ENCODE measurements at regions not wholly inside any gene's neighbourhood (a gene's known extent, or its start where the extent isn't known, plus 50 kb on each side); places are given as distances from the start of the nearest gene placed in this dataset.
"Not testable (repeated sequence)": the region's sequence is repeated elsewhere in the genome, so short reads cannot be mapped to it uniquely, and the experiment has no call there.

DNA sequence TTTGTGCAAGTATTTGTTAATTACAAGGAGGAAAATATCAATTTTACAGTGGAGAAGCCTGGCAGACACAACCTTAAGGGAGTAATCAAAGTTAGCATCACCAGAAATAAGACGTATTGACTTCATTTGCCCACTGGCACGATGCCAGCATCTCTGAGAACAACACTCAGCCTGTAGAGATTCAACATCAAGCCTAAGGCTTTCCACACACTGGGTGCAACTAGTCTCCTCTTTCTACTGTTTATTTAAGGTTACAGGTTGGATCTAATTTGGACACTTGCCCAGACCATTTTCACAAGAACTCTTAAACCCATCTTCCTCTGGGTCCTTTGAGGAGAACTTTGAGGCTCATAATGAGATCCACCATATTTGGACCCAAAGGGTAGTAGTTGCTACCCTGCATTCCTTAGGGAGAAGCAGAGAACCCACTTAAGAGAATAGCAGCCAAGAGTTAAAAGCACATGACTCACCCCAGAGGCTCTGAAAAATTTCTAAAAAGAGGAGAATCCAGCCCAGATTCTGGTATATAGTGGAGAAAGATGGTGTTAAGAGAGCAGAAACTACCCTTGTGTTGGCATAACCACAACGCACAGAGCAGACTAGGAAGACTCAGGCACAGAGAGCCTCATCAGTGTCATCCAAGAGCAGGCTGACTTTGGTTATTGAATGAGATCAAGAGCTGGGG is 97.3 kb downstream of the CCDC71L start:
- DNase-seq (ENCODE audit: low spot score in 2 of 2) (no peak), FAIRE-seq (no peak)

DNA sequence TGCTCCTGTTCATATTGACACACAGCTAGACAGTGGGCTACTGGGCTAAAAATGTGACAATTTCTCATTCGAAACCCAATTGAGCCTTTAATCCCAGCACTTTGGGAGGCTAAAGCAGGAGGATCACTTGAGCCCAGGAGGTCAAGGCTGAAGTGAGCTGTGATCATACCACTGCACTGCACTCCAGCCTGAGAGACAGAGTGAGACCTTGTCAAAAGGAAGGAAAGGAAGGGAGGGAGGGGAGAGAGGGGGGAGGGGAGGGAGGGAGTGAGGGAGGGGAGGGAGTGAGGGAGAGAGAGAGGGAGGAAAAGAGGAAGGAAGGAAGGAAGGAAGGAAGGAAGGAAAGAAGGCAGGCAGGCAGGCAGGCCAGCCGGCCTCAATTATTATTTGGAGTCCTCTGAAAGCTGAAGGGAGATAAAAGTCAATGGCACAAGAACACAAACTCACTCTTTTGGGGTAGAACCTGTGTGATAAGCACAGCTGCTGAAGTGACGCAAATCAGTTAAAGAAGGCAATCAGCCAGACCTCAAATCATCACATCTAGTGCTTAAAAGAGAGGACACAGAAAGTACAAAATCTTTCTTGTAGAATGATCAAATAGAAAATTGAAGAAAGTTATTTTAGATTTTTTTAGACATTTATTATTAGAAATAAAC is 98.1 kb downstream of the CCDC71L start:
- no peak for FAIRE-seq
- DNase-seq (ENCODE audit: low spot score in 2 of 2): no peak

DNA sequence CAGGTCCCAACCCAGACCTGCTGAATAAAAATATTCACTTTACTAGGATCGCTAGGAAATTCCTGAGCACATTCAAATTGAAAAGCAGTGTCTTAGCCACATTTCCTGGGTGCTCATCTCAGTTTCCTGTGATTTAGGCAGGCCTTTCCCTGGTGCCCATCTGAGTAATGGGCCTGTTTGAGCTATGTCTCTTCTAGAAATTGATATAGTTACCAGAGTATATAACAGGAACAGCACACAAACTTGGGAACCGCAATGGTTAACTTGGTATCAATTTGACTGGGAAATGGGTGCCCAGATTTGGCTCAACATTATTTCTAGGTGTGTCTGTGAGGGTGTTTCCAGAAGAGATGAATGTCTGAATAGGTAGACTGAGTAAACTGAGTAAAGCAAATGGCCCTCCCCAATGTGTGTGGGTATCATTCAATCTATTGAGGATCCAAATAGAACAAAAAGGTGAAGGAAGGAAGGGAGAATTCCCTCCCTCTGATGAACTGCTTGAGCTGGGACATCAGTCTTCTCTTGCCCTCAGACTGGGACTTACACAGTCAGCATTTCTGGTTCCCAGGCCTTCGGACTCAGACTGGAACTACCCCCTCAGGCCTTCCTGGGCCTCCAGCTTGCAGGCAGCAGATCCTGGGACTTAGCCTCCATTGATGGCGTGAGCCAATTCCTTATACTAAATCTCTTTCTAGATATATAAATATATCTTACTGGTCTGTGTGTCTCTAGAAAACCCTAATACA is 99.1 kb downstream of the CCDC71L start:
- DNase-seq (ENCODE audit: low spot score in 2 of 2) (no peak), FAIRE-seq (no peak)

DNA sequence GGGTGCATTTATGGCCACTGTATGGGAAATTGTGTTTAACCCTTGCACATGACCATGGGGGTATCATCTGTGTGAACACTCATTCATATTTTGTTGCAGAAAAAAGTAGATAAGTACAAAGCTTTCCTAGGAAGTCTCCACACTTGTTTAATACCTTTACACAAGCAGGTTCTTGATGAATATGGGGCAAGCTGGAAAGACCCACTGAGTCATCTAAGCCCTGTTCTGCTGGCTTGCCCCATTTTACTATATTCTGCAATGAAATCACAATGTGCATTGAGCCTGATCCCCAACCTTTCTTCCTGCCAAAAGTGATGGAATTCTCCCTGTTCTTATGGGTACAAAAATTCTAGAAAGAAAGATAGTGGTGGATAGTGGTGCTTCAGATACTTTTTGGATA is 99.8 kb downstream of the CCDC71L start:
- DNase-seq (ENCODE audit: low spot score in 2 of 2): no peak
- no peak for FAIRE-seq

DNA sequence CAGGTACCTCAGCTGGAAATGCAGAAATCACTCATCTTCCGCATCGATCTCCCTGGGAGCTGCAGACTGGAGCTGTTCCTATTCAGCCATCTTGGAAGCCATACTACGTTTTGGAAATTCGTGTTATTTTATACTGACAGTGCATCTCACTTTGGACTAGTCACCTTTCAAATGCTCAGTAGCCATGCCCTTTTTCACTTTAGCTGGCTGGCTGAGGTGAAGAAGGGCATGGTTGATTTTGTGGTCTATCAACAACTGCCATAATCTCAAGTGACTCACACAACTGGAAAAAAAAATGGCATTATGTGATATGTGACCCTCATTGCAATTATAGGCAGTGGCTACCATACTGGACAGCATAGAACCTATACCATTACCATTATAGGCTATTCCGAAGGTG is 100.5 kb downstream of the CCDC71L start:
- FAIRE-seq: no peak
- DNase-seq (ENCODE audit: low spot score in 2 of 2): no peak

DNA sequence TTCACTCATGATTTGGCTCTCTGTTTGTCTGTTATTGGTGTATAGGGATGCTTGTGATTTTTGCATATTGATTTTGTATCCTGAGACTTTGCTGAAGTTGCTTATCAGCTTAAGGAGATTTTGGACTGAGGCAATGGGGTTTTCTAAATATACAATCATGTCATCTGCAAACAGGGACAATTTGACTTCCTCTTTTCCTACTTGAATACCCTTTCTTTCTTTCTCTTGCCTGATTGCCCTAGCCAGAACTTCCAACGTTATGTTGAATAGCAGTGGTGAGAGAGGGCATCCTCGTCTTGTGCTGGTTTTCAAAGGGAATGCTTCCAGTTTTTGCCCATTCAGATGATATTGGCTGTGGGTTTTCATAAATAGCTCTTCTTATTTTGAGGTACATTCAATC is 104.7 kb downstream of the CCDC71L start:
- FAIRE-seq; DNase-seq (ENCODE audit: low spot score in 2 of 2): not testable (repeated sequence)

DNA sequence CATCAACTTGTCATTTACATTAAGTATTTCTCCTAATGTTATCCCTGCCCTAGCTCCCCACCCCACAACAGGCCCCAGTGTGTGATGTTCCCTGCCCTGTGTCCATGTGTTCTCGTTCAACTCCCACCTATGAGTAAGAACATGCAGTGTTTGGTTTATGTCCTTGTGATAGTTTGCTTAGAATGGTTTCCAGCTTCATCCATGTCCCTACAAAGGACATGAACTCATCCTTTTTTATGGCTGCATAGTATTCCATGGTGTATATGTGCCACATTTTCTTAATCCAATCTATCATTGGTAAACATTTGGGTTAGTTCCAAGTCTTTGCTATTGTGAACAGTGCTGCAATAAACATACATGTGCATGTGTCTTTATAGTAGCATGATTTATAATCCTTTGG is 106.3 kb downstream of the CCDC71L start:
- FAIRE-seq: not testable (repeated sequence)

DNA sequence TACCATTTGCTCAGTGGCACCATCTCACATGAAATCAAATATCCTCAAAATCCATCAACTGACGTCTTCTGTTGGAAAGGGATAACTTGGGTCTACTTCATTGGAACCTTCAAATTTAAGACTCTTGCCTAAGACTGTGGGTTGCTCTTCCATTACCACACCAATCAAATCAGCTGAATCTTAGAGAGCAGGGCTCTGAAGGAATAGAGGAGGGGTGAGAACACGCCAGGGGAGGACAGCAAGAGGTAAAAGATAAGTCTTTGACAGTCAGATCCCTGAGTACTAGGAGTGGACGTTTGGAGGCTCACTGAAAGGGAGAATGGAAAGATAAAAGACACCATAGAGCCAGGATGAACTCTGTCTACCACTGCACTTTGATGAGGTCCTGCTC is 107.5 kb downstream of the CCDC71L start:
- no peak for DNase-seq (ENCODE audit: low spot score in 2 of 2)
- FAIRE-seq: no peak

More for the DNA sequence above, 106.3 kb downstream of the CCDC71L start:
- not testable (repeated sequence) for DNase-seq (ENCODE audit: low spot score in 2 of 2)

DNA sequence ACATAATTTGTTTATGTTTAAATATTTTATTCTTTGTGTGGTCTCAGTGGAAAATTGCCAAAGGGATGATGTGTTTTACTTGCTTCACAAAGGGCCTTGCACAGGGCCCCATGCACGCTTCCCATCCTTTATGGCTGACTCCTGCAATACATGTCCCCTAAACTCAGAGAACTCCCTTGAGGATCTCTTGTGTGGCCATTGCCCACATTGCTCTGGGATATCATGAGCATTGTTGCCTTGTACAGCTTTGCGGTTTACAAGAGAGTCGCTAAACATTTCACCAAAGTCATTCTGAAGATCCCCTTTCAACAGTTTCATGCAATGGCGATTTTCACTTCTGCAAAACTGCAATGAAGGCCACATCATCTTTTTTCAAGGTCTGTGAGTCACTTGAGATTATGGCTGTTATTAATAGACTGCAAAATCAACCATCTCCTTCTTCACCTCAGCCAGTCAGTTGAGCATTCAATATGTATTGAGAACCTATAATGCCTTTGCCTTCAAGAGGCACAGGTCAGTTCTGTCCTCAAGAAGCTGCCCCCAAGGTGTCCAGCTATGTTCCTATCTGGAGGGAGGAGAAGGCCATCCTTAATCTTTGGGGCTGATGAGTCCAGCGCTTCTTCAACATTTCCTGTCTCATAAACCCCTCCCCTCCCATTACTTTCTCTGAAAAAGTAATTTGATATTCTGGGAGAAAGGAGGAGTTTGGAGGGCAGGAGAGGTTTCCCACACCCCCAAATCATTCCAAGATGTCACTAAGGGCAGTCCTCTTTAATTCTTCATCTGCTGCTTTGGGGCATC is 108.1 kb downstream of the CCDC71L start:
- DNase-seq (ENCODE audit: low spot score in 2 of 2): no peak
- no peak for FAIRE-seq

DNA sequence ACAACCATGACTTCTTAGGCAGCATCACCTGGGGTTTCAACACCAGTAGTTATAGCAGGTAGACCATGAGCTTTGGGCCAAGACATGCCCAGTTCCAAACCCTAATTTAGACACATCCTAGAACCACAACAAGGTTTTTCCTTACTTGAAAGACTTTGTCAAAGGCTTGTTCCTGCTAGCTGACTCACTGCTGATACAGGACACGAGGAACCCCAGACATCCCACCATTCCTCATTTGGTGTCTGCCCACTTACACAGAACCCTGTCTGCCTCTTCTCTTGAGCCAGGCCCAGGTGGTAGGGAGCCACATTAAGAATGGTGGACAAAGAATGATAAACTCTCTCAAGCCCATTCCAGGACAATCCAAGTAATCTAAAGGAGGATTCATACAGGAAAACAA is 109.0 kb downstream of the CCDC71L start:
- no peak for DNase-seq (ENCODE audit: low spot score in 2 of 2)
- no peak for FAIRE-seq

DNA sequence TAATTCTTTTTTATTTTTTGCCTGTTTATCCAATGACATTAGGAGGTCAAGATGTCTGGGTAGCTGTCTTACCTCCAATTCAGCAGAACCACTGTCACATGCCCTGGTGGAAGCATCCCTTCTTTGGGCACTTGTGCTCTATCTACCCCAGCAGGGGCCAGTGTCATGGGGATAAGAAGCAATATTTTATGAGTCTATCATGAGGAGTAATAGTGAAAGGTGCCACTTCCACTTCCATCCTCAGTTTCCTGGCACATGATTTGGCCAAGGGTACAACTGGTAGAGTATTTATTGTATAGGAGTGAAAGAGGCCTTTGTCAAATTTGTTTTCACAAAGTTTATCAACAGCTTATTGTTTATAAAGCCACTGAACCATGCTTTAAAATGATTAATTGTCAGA is 112.5 kb downstream of the CCDC71L start:
- no peak for DNase-seq (ENCODE audit: low spot score in 2 of 2)
- FAIRE-seq: no peak

DNA sequence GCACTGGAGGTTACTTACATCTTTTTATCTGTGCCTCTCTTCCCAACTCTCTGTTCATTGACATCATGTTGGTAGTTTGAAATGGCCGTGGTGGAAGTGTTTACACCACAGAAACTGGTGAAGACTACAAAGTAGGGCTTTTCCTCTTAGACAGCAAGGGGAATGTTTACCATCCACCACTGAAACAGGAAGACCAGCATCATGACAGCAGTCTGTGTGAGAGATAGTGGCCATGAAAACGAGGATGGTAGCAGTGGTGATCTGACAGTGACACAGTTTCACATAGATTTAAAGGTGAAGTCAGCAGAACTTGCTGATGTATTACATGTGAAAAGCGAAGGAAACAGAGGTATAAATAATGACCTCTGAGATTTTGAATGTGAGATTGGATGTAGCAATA is 115.7 kb downstream of the CCDC71L start:
- FAIRE-seq (no peak), DNase-seq (ENCODE audit: low spot score in 2 of 2) (no peak)

DNA sequence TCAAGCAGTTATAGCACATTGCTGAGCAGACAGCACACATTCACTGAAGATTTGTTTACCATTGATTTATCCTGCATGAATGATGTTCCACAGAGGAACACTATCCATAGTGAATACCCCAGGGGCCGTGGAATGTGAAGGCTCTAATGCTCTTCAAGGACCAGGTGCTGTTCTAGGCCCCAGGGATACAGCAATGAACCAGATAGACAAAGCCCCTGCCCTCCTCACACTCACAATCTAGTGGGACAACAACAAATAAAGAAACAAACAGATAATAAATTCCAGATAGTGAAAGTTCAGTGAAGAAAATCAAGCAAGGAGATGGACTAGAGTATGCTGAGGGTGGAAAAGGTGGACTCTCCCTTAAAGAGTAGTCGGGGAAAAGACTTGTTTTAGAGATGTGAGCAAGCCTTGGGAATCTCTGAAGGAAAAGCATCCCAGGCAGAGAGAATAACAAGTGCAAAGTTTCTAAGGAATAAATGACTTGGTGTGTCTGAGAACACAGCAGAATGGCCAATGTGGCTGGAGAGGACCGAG is 117.7 kb downstream of the CCDC71L start:
- FAIRE-seq: no peak
- no peak for DNase-seq (ENCODE audit: low spot score in 2 of 2)

DNA sequence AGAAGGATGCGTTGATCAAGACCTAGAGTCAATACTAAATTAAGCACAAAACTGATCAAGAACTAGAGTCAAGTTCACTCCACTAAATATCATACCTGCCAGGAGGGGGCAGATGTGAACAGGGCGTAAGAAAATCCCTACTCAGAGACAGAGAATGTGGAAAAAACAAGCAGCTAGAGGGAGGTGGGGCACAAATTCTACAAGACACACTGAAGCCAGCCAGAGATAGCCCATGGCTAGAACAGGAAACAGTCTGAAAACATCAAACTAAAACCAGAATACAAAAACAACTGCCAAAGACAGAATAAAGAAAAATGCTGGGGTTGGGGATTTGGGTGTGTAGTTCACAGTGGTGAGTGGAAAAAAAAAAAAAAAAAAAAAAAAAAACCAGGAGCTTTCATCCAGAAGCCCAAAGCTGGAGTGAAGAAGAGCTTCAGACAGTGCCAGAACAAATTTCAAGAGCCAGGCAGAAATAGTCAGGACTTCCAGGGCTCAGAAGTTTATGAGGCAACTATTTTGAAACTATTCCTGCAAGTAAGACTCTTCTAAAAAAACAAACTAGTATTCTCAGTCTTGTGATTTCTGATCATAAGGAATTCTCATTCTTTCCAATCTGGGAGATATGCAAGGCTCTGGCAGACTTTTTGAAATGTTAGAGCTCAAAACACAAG is 118.3 kb downstream of the CCDC71L start:
- DNase-seq (ENCODE audit: low spot score in 2 of 2) (no peak), FAIRE-seq (no peak)

DNA sequence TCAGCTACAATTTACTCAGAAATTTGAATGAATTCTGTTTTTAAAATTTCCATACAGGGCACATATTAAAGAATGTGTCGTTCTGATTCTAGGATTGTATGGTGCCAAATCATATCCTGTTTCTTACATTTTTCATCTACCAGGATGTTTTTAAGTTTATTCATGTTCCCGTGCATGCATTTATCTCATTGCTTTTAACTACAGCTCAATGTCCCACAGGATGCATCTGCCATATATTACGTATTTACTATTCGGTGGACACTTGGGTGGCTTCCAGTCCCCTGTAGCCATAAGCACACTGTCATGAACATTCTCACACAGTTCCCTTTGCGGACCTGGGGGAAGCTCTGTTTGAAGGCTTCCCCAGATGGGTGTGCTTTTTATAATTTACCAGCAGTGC is 122.3 kb downstream of the CCDC71L start:
- no peak for FAIRE-seq

DNA sequence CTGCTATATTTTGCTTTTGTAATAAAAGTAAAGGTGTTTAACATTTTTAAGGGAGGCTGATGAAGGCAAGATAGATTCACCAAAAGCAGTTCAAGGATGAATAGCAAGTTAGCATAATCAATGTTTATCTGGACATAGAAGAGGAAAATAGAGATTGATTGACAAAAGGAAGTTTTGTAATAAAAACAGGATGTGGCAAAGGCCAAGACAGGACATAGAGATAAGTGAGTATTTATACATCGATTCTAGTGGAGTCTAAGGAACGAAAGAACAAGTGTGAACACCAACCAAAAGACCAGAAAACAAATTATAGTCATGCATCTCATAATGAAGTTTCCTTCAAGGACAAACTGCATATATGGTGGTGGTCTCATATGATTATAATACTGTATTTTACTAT is 123.8 kb downstream of the CCDC71L start:
- FAIRE-seq (no peak), DNase-seq (ENCODE audit: low spot score in 2 of 2) (no peak)

More for the DNA sequence above, 122.3 kb downstream of the CCDC71L start:
- DNase-seq (ENCODE audit: low spot score in 2 of 2): no peak

DNA sequence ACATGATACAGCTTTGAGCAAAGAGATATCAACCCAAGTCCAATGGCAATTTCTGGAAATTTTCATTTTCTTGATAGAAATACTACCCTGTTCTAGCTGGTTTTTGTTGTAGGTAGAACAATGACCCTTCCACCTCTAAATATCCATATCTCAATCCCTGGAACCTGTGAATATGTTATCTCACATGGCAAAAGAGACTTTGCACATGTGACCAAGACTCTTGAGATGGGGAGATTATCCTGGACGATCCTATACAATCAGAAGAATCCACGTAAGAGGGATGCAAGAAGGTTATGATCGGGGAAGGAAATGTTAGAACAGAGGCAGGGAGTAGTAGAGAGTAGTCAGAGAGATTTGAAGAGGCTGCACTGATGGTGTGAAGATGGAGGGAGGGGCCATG is 124.9 kb downstream of the CCDC71L start:
- DNase-seq (ENCODE audit: low spot score in 2 of 2) (no peak), FAIRE-seq (no peak)

DNA sequence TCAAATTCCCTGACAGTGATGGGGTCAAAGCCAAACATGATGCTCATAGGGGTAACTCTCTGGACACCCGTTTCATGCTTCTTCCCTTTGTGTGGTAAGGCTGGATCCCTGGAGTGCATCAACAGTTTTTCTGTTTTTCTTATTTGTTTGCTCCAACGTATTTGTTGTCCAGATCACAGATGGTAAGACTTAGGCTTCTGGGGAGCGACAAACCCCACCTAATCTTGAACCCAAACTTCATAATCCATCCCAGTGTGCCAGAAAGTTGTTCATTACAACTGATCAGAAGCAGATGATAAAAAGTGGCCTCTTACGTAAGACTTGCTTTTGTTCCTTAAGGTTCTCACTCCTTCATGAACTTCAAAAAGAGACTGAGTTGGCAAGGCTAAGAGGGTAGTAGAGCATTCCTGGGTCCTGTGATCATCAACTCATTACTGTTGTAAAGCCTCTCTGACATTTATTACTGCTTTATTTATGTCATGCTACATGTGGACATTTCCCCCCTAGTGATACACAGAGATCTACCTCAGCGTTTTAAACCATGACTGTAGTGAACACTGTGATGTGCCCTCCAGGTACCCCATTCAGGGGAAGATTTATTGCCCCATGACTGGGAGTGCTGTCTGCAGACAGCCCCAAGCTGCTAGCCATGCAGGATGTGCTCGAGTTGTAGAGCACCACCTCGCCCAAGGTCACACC is 125.6 kb downstream of the CCDC71L start:
- DNase-seq (ENCODE audit: low spot score in 2 of 2): no peak
- no peak for FAIRE-seq

DNA sequence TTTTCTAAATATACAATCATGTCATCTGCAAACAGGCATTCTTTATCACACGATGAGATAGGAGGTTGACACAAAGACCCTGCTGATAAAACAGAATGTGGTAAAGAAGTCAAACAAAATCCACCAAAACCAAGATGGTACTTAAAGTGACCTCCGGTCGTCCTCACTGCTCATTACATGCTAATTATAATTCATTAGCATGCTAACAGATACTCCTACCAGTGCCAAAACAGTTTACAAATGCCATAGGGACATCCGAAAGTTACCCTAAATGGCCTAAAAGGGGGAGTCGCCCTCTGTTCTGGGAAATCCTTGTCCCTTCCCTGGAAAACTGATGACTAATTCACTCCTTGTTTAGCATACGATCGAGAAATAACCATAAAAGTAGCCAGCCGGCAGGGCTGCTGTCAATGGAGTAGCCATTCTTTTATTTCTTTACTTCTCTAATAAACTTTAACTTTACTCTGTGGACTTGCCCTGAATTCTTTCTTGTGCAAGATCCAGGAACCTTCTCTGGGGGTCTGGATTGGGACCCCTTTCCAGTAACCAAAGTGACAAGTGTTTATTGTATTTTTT is 126.6 kb downstream of the CCDC71L start:
- DNase-seq (ENCODE audit: low spot score in 2 of 2) (no peak), FAIRE-seq (no peak)
